GM21447 (cell line): ENCODE measurements at regions not wholly inside any gene's neighbourhood (a gene's known extent, or its start where the extent isn't known, plus 50 kb on each side); places are given as distances from the start of the nearest gene placed in this dataset.

Experiments used
- ATAC-seq: cut with Tn5 transposase; IDR thresholded peaks from one replicate; pipeline ENCODE4 v1.9.1; 2021; ENCODE audit not compliant: unreplicated experiment

DNA sequence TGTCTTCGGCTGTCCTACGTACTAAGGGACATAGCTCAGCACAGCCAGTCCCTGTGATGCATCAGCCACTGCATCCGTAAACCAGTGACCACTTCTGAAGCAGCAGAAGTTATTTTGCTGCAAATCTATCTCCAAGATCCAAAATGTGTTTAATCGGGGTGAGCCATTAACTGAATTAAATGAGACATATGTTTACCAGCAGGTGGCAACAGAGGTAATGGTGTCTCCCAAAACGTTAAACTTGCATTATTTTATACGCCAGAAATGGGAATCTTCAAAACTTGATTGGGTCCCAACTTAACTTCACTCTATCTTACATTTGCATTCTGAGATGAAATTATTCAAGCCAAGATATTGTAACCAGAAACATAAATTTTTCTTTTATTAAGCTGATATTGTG is 75.3 kb upstream of the BOC start:
- no peak for ATAC-seq

DNA sequence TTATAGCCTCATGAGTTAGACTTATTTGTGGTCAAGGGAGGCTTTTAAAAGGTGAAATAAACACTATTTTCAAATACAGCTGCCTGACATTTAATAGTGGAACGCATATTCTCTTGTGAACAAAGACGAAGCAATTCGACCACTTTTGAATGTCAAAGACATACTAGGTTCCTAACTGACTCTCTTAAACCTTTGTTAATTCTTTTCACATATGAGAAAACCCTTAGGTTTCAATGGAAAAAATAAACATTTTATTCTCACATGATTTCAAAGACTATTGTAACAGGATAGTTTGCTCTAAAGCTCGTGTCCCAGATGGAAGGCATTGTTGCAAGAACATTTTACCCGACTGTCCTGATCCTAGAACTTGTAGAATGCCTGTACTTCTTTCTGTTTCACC is 74.8 kb upstream of the BOC start:
- ATAC-seq, result no peak

DNA sequence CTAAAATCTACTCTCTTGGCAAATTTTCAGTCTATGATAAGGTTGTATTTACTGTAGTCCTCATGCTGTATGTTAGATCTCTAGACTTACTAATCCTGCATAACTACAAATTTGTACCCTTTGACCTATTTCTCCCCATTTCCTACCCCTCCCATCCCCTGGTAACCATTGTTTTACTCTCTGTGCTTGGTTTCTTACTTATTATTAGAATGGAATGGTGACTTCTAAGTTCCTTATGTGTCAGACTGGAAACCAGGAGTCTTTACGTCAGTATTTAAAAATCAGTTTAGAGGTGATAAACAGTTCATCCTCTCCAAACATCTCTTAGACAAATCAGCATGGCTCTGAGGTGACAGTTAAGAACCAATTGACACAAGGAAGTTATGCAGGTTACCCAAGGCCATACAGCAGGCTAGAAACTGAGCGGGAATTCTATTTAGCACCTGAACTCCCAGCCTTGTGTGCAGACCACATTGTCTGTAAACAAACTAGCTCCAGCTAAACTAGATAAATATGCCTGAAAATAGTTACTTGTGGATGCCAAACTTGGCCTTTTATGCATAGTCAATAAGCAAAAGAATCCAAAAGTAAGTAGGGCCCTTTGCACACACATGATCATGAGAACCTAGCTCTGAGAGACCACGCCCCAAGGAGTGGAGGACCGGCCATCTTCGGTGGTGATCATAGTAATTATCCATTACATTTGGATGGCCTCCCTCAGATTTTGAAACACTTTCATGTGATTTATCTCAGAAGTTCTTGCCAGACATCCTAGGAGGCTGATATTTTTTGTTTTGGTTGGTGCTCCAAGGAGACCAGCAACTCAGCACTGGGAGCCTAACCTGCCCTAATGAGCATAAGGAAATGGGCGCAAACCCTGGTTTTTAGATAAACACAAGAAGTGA is 72.3 kb upstream of the BOC start:
- no peak for ATAC-seq

DNA sequence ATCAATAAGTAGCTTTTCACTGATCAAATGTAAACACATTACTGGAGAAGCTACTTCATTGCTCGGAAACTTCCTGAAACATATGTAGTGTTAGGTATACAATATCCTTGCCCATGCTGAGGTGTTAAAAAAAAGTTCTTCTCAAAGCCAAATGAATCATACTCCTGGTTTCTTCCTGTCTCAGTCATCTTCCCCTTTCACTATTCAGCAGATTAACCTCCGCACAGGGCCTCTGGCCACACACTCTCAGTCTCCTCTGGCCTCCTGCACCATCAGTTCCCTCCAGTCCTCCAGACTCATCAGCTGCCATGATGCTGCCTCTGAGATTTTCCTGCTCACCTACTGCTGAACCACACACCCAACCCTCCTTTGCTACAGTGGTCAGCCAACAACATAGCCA is 70.5 kb upstream of the BOC start:
- ATAC-seq, result no peak

DNA sequence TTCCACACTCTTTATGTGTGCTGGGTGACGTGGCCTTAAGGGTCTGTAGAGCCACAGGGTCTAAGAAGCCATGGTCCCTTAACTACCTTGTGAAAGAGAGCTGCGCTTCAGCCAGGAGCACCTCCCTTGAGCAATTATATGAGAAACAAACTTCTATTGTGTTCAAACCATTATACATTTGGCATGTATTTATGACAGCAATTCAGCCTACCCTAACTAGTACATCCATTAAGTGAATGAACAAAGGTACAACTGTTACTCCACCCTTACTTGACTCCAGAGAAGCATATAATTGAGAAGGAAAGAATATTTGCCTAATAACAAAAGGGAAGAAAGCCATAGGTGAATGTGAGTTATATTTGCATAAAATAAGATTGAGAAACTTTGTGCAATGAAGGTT is 69.8 kb upstream of the BOC start:
- ATAC-seq, result no peak

DNA sequence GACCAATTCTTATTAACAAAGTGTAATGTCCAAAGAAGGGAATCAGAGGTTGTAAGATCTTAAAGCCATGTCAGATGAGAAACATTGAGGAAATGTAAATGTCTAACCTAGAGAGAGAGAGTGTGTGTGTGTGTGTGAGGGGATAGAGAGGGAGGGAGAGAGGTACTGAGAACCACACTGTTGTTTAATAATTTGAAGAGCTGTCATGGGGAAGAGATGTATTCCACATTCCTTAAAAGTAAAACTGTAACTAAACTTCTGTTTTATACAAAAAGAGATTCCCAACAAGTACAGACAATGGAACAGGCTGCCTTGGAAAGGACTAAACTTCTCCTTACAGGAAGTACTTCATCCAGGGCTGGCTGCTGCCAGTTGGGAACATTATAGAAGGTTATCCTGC is 68.9 kb upstream of the BOC start:
- no peak for ATAC-seq

DNA sequence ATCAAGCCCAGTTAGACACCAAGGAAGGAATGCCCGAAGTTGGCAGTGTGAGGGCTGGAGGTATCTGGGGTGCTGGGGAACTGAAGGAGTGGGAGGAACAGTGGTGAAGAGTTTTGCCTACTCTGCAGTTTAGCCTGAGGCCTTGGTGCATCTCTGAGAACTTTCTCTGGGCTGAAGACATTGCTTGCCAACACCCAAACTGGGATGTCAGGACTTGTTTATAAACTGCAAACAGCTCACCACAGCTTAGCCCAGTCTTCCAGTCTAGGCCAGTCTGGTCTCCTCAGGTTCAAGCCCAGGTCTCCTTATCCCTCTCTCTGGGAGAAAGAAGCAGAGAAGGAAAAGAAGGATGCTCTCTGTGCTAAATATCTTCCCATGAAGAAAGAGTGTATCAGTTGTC is 68.0 kb upstream of the BOC start:
- no peak for ATAC-seq

DNA sequence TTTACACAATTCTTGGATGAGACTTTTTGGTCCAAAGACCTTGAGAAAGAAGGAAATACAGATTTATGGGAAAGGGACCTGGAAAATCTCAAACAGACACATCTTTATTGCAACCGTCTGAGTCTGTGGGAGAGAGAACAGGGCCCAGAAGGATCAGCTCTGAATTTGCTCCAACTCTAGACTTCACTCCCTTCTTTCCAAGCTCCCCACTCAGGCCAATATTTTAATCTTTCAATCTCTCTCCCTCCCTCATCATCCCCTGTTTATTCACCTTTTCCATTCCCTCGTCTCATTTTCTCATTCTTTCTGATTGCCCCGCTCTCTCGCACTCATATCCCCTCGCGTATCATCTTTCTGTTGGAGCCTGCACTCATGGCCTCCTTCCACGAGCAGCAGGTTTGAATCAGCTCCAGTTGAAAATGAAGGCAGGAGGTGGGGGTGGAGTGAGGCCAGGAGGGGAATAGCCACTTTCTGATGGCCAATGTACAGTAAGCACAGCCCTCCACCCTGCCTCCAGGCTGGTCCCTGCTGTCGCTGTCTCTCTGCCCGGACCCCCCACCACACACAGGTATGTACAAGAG is 63.6 kb upstream of the BOC start:
- ATAC-seq, result no peak

DNA sequence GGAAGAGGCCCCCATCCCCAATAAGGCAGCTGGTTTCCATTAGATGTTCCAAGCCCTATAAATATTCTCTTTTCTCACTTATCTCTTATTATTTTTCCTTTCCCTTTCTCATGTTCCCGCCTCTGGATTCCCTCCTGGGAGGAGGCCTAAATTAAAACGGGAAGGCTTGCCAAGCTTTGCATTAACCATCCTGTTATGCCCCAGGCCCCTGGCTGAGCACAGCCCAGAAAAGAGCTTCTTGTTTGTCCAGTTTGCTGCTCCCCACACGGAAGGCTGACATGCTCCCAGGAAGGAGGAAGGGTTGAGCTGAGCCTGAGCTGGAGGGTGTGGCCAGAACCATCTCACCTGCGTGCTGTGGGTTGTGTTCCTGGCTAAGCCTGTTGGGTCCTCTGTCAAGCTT is 63.1 kb upstream of the BOC start:
- no peak for ATAC-seq

DNA sequence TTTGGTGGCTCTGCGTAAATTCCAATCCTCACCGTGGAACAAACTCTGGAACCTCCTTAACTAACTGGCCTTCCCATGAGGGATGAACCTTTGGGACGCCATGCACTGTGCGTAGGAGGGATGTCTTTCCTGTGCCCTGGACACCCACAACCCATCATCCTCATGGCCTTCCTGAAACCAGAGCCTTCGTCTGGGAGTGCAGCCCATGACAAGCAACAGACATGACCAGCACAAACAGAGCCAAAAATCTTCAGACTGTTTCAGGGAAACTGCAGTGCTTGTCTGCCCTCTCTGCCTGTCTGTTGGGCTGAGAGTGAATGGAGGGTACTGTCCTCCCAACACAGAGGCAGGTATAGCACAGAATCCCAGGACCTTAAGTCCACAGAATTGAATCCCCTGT is 61.1 kb upstream of the BOC start:
- ATAC-seq, result no peak

DNA sequence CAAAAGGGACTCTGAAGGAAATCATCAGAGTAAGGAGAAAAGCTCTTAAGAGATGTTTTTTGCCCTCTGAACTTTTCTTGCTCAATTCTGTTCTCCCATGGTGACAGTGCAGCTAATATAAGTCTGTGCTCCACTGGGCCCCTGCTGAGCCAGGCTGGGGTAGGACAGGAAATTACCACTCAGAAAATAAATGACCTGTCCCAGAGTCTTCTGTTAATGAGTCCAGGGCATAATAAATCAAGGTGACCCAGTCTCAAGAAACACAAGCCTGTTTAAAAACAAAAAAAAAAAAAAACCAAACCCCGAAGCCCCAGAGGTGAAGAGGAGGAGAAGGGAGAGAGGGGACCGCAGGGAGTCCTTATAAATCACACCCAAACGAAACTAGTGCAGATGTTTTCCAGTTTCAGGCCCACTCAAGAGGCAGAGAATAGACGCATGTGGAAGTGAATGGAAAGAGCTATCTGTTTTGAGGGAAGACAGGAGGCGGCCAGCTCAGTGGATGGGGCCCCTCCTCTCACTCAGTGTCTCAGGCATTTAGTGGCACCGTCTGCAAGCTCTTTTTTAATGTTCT is 59.8 kb upstream of the BOC start:
- no peak for ATAC-seq

DNA sequence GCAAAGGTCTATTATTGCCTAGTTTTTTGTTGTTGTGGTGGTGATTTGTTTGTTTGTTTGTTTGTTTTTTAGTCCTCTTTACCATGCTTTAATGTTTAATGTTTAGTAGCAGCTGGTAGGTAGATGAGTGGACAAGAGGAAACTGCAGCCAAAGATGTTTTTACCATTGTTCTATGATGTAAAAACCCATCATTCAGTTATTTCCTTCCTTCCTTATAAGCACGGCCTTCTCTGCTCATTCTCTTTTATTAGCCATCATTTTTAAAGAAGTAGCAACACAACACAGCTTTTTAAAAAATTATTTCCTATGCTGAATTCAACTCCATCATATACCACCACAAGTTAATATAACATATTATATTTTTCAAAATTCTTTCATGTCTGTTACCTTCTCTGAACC is 58.5 kb upstream of the BOC start:
- no peak for ATAC-seq

DNA sequence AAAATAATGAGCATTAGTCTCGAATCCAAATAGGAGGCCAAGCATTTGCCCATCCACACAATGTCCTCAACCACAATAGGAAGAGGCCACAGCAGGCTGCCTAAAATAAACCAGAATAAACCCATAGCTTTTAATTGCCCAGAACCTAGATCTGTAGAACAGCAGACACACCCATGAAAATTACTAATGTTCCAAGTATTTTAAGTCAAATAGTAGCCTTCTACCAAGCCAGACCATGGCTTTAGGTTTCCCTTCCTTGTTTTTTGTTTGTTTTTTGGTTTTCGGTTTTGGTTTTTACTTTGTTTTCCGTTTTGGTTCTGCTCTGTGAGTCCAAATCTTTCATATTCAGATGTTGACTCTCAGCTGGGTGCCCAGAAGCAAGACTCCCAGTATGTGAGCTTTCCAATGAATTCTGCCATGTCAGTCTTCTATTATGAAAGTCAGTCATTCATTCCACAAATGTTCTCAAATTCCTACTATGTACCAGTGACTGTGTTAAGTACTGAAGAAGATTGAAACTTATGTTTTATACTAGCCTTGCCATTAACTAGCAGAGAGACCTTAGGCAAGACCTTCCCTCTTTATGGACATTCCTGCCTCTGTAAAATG is 57.8 kb upstream of the BOC start:
- peak; percentile 91 for ATAC-seq

DNA sequence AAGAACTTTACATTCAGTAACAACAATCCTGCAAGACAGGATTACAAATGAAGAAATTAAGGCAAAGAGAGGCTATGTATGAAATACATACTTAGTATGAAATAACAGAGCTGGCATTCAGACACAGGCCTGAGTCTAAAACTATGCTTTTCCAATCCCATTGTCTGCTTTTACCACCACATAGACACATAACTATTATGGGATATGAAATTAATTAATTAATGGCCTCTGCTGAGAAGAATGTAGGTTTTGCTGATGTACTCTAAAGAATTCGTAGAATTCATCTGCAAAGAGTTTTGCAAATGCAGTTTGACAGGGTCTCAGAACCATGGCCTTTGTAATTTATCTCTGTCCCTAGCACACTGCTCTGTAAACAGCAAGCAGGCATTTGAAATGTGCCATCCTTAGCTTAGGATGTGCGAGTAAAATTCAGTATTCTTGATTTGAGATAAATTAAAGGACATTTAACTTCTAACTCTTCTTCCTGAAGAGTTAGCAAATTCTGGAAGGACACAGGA is 54.5 kb upstream of the BOC start:
- ATAC-seq, result no peak

DNA sequence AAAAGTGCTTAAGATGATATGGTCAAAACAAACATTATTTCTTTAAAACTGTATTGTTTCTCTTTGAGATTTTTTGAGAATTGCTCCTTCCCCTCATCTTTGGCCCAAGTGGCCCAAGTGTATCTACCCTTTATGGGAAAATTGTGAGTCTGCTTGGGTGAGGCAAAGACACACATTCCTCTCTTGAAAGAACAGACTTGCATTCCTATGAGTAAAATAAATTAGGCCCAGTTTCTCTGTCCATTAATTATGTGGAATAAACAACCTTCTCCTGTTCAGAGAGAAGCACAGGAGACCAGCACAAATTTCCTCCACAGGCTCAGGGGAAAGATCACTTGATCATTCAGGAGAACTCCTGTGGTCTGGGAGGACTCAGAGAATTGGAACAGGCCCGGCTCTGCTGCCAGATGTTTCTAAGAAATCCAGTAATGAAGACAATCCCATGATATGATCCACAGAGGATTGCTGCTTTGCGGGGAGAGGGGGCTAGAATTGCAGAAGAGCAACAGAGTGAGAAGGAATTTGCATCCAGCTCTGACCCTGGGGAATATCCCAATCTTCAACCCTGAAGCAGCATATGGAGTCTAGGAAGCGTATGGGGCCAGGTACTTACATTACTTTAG is 53.8 kb upstream of the BOC start:
- no peak for ATAC-seq

DNA sequence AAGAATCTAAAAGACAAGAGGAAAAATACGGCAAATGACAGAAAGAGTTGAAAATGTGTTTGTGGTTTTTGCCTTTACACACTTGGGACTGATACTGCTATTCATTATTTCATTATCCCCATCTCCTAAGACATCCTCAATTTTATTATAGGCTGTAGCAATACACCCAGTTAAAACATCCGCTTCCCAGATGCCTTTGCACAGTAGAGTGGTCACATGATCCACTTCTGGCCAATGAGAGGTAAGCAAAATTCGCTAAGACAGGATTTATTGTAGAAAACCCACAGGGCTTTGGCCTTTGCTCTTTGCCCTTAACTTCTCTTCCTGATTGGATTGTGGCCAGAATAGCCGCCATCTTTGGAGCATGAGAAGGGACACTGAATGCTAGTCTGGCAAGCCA is 53.2 kb upstream of the BOC start:
- no peak for ATAC-seq
